ENCODE measurements at regions not wholly inside any gene's neighbourhood (a gene's known extent, or its start where the extent isn't known, plus 50 kb on each side); places are given as distances from the start of the nearest gene placed in this dataset.

- TF ChIP-seq CTCF (IDR thresholded peaks at IDR 0.05; ENCODE audit: extremely low read depth in 1 of 2, insufficient read depth in 1 of 2, low read depth in 1 of 2, low read length in 2 of 2), result no peak
- no peak for TF ChIP-seq EZH2 (IDR thresholded peaks at IDR 0.05; ENCODE audit: borderline replicate concordance, low read depth, low read length, severe bottlenecking)
- TF ChIP-seq POLR2AphosphoS5 (IDR thresholded peaks at IDR 0.05; ENCODE audit: insufficient read depth, low read depth, low read length), result no peak
- TF ChIP-seq FOS (IDR thresholded peaks at IDR 0.05; ENCODE audit: borderline replicate concordance, insufficient read depth, low read length), result no peak
- TF ChIP-seq POLR2A (IDR thresholded peaks at IDR 0.05; ENCODE audit: low read depth, low read length), result no peak
- TF ChIP-seq MAX (IDR thresholded peaks at IDR 0.05; ENCODE audit: insufficient read depth, insufficient read length), result no peak
- no peak for TF ChIP-seq GATA2 (IDR thresholded peaks at IDR 0.05; ENCODE audit: insufficient read depth, insufficient read length, low read depth, low read length)
- no peak for TF ChIP-seq MYC (IDR thresholded peaks at IDR 0.05; ENCODE audit: low read depth, low read length)
Observed at GRCh38 chr3:33940149-33940548, 141.7 kb downstream of the PDCD6IP start.

Measured in endothelial cell of umbilical vein (primary cell).